ENCODE measurements at regions not wholly inside any gene's neighbourhood (a gene's known extent, or its start where the extent isn't known, plus 50 kb on each side); places are given as distances from the start of the nearest gene placed in this dataset.

- TF ChIP-seq CTCF (IDR thresholded peaks at IDR 0.05; ENCODE audit: low read depth, low read length, missing input control) (no peak), JUND (IDR thresholded peaks at IDR 0.05) (no peak), TAF1 (conservative IDR thresholded peaks at IDR 0.05) (no peak), SP1 (IDR thresholded peaks at IDR 0.05) (no peak), FOXA1 (IDR thresholded peaks at IDR 0.05) (no peak)
Measured at GRCh38 chr9:104329245-104329644, 174.8 kb upstream of the OR13F1 start.

Data from liver (tissue), 3 donors.